IPS-18c (cell line): ENCODE measurements at regions not wholly inside any gene's neighbourhood (a gene's known extent, or its start where the extent isn't known, plus 50 kb on each side); places are given as distances from the start of the nearest gene placed in this dataset.

Source experiments
- H3K4me3 ChIP-seq: 2 replicates; pipeline ENCODE4 v1.7.0; 2013; ENCODE audit warnings: low read depth, mild to moderate bottlenecking, low read length, moderate library complexity; ENCODE audit not compliant: insufficient read depth
- H3K9me3 ChIP-seq: one replicate; pipeline ENCODE4 v1.6.1; 2013; ENCODE audit warnings: mild to moderate bottlenecking, low read length, moderate library complexity; ENCODE audit not compliant: control insufficient read depth, insufficient read depth

DNA sequence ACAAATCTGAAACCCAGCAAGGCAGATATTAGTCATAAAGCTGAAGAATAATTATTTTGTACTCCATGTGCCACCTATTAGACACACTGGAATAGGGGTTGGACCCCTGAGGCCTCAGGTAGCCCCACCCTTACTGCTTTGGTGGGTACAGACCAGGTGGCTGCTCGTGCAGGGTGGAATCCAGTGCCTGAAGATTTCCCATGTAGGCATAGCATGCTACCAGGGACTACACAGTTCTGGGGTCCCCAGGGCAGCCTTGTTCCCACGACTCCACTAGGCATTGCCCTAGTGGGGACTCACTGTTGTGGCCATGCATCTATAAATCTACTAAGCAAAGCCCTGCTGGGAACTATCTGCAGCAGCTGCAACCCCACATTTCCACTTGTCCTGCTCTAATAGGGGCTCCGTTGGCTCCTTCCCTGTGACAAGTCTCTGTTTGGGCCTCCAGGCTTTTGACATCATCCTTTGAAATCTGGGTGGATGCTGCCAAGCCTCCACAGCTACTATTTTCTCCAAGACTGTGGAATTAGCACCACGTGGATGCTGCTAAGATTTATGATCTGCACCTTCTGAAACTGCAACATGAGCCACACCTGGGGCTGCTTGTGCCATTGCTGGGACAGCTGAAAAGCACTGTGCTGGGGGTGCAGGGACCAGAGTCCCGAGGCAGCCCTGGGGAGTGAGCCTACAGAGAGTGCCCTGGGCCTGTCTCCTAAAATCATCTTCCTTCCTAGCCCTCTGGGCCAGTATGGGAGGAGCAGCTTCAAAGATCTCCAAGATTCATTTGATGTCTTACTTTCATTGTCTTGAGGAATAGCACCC lies 303.8 kb downstream of the FSIP2 start:
- Histone ChIP-seq H3K9me3 (no peaks in the 10 kb centered on the region), H3K4me3 (no peak overlapping the region)

DNA sequence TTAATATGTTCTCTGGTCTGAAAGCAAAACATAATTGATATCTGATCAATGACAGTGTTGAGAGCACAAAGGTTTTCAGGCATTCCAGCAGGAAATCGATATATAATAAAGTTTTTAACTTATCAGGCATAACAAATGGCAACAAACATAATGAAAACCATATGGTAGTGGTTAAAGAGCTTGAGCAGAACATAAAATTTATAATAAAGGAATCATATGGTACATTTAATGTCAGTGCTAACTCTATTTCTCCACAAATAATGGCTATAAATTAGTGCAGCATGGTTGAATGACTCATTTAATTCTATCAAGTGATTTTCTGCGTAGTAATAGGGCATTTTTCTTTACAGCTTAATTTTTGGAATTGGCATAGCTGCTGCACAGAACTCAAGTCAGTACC lies 306.2 kb downstream of the FSIP2 start:
- no peak overlapping the region for H3K4me3 ChIP-seq
- H3K9me3 ChIP-seq: no peaks in the 10 kb centered on the region

DNA sequence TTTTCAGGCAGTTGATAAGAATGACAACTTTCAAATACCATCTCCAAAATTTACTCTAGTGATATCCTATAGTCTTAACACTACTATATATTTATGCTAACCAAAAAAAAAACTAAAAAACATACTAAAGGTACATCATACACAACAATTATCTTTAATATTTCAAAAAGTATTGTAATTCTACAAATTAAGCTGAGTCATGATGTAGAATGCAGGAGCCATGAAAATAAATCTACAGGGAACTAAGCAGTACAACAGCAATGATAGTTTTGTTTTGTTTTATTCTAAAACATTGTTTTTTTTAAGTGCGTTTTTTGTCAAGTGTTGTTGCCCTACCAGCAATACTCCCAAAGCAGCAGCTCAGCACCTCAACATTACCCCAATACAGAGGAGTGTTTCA lies 314.3 kb downstream of the FSIP2 start:
- no peaks in the 10 kb centered on the region for H3K9me3 ChIP-seq
- no peak overlapping the region for H3K4me3 ChIP-seq

DNA sequence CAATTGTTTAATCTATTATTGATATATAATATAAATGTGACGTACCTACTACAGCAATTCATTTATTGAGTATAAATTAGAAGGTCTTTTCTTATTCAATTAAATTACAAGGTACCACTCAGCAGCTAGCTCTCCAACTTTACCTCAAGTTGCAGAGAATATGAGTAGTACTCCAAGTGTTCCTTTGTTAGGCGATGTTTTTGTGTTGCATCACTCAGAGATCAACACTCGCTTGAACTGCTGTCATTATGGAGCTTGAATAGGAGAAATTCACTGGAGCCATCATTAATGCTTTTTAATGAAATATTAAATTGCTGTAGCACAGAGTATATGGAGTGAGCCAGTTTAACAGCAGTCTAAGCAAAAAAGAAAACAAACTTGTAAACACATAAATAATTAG lies 320.0 kb downstream of the FSIP2 start:
- no peaks in the 10 kb centered on the region for H3K9me3 ChIP-seq
- H3K4me3 ChIP-seq: no peak overlapping the region

DNA sequence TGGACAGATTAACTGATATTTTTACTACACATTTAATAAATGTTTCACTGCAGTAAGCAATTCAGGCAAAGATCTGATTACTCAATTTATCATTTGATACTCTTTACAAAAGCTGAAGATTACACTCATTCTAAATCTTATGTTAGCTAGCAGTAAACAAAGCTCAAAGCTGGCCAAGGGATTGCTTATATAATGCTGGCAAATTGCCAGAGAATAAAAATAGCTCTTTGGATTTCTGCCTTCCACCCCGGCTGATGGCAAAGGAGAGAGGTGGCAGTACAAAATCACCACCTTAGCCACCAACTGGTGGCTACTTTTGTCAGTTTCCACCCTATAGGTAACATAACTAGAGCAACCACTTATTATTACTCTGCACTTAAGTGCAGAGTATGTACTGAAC lies 320.5 kb downstream of the FSIP2 start:
- no peaks in the 10 kb centered on the region for H3K9me3 ChIP-seq

GRCh38 chr2:186060744-186061440 lies 322.3 kb downstream of the FSIP2 start:
- Histone ChIP-seq H3K4me3 (no peak overlapping the region), H3K9me3 (no peaks in the 10 kb centered on the region)

More for the DNA sequence above, 320.5 kb downstream of the FSIP2 start:
- H3K4me3 ChIP-seq: no peak overlapping the region

GRCh38 chr2:186064507-186064906 lies 325.9 kb downstream of the FSIP2 start:
- Histone ChIP-seq H3K4me3 (no peak overlapping the region), H3K9me3 (no peaks in the 10 kb centered on the region)

DNA sequence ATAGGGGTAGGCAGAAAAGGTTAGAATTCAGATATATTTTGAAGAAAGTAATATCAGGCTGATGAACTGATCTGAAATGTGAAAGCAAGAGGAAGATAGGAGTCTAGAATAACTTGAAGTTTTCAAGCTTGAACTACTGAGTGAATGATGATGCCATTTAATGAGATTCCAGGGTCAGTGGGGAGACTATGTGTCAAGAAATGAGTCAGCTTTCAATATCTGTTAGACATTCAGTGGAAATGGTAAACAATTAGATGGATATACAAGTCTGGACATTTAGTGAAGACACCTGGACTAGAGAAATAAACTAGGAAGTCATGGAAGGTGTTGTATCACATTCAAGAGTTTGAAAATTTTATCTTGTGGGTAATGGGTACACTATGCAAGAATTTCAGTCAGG lies 326.9 kb downstream of the FSIP2 start:
- no peaks in the 10 kb centered on the region for H3K9me3 ChIP-seq
- H3K4me3 ChIP-seq: no peak overlapping the region

- no peaks in the 10 kb centered on the region for H3K9me3 ChIP-seq
- H3K4me3 ChIP-seq: no peak overlapping the region
Measured at GRCh38 chr2:186068139-186068801, 329.7 kb downstream of the FSIP2 start.

- Histone ChIP-seq H3K4me3 (no peak overlapping the region), H3K9me3 (no peaks in the 10 kb centered on the region)
Measured at GRCh38 chr2:186069676-186070075, 331.1 kb downstream of the FSIP2 start.

DNA sequence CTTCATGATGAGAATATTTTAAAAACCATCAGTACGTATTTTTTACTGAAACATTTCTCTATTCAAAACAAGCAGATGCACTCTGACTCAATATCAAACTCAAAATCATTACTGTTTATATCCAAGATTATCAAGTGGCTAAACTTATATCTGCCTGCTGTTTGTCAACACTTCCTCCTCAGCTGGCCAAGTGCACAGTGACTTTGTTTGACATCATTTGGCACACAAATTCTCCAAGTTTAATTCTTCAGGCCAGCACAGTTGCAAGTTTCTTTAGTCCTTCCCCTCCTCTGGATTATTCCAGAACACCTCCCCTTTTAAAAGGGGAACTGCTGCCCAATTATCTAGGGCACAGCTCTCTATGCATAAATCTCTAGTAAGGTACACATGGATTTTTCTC lies 346.6 kb downstream of the FSIP2 start:
- H3K4me3 ChIP-seq: no peak overlapping the region
- no peaks in the 10 kb centered on the region for H3K9me3 ChIP-seq

GRCh38 chr2:186093174-186093573 lies 354.6 kb downstream of the FSIP2 start:
- no peaks in the 10 kb centered on the region for H3K9me3 ChIP-seq
- H3K4me3 ChIP-seq: no peak overlapping the region

- H3K9me3 ChIP-seq: no peaks in the 10 kb centered on the region
- H3K4me3 ChIP-seq: no peak overlapping the region
Measured at GRCh38 chr2:186098821-186099220, 360.2 kb downstream of the FSIP2 start.

DNA sequence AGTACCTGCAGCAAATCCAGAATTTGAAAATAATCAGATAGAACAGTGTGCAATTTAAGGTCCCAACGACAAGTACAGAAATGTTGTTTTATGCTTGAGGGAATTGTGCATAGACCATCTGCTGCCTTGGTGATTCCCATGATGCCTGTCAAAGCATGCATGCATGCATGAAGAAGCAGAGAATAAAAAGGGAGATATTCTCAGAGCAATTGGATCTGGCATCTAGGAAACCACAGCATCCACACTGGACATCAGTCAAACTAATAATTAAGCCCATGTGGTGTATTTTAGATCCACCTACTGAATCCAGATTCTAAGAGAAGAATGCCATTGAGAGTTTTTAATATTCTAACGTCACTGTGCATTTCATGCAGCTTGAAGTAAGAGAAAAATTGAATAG lies 361.2 kb downstream of the FSIP2 start:
- H3K4me3 ChIP-seq: no peak overlapping the region
- no peaks in the 10 kb centered on the region for H3K9me3 ChIP-seq

- no peaks in the 10 kb centered on the region for H3K9me3 ChIP-seq
- no peak overlapping the region for H3K4me3 ChIP-seq
Measured at GRCh38 chr2:186100636-186101035, 362.0 kb downstream of the FSIP2 start.

- no peaks in the 10 kb centered on the region for H3K9me3 ChIP-seq
- H3K4me3 ChIP-seq: no peak overlapping the region
Measured at GRCh38 chr2:186101616-186102015, 363.0 kb downstream of the FSIP2 start.

GRCh38 chr2:186103276-186103675 lies 364.7 kb downstream of the FSIP2 start:
- Histone ChIP-seq H3K9me3 (no peaks in the 10 kb centered on the region), H3K4me3 (no peak overlapping the region)
